GM20431 (cell line): ENCODE measurements at regions not wholly inside any gene's neighbourhood (a gene's known extent, or its start where the extent isn't known, plus 50 kb on each side); places are given as distances from the start of the nearest gene placed in this dataset.
"Not testable (repeated sequence)": the region's sequence is repeated elsewhere in the genome, so short reads cannot be mapped to it uniquely, and the experiment has no call there.

Source experiments
- in situ Hi-C: fragments of 300-500 bp; cut with MseI, MboI; formaldehyde crosslinking; loops from one replicate; pipeline ENCODE4 v1.15.0; 2020; ENCODE audit warnings: low sequenced_read_pairs; ENCODE audit not compliant: unreplicated experiment

DNA sequence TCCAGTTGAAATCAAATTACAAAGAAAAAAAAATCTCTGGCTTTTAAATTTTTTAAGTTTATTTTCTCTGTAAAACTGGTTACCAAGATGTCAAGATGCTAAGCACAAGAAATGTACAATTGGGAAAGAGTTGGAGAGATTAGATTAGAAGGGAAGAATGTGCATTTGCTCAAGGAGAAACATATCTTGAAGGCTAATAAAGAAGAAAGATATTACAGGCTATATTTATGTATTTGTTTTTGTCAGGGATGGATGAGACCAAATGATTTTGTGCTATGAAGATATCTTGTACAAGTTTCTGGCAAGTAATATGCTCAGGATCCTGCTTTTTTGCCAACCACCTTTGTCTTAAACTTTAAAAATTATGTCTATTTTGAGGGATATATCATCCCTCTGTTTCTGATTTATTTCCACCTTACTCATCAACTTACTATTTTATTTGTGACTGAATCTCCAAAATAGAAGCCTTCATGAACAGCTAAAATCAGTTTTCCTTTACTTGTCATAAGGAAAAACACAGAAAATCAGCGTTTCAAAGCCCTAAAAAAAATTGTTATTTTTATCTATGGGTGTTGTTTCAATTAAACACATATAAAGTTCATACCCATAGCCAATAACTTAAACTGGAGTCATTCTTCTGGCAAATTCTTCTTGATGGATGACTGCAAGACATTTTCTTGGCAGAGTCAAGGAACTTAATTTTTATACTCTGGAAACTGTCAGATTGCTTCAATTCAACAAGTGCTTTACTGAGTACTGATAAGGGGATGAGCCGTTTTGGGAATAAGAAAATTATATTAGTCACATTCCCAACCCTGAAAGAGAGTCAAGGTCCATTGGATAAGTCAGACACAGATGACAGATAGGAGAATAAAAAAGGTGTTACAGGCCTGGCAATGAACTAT lies 141.8 kb downstream of the CTH start:
- in situ Hi-C loops: no loop called here

DNA sequence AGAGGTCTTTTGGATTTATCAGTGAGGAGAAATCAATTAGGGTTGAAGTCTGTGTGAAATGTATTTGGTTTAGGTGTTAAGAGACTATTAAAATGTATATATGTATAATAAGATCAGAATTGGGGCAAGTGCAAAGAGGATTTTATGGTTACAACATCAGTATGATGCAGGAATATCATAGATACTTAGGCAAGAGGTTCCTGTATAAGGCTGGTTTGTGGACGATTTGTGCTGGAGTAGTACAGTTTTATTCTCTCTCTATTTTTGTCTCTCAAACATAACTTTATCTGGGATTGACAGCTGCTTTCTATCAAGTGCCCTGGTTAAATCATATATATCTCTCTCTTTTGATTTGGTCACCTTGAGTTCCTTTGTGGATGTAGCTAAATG lies 142.5 kb downstream of the CTH start:
- in situ Hi-C loops: no loop called here

DNA sequence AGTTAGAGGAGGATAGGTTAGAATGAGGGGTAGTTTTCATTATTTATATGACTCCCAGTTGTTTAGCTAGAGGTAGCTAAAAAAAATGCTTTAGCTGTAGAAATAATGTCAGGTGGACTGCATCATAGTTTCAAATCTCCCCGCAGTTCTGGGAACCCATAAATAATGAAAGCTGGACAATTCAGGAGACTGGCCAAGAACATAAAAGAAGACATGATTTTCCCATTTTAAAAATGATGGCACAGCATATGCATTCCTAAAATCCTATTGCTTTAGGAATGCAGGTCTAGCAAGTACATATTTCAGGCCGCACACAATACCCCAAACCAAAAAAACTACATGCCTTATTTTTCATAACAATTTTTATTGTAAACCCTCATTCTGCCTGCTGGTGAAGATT lies 143.3 kb downstream of the CTH start:
- in situ Hi-C loops: no loop called here

DNA sequence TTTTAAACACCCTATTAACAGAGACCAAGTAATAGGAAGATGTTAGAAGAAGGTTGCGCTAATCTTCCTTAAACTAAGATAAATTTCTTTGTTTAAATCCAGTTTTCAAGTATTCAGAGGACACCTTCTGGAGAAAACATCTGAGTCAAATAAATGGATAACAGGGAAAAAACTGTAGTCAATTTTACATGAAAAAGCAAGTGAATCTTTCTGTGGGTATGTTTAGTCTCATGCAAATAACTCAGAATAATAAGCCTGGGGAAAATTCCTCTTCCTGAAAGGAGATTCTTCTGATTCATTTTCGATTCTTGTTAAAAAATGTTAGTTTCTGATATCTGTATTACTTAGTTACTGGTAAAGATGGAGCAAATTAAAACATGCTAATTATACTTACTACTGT lies 145.5 kb downstream of the CTH start:
- in situ Hi-C loops: no loop called here

DNA sequence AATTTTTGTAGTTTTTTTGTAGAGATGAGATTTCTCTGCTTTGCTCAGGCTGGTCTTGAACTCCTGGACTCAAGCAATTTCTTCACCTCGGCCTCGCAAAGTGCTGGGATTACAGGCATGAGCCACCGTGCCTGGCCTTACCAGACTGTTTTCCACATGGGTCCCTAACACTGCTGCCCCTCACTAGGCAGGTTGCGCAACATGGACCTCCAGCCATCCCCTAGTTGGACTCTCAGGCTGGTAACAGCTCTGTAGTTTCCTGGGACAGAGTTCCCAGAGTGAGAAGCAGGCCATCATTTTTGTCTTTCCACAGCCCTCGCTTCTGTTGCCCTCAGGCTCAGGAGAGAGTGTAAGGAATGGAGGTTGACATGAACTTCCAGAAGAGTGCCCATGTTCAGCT lies 156.1 kb downstream of the CTH start:
- in situ Hi-C loops: no loop called here

DNA sequence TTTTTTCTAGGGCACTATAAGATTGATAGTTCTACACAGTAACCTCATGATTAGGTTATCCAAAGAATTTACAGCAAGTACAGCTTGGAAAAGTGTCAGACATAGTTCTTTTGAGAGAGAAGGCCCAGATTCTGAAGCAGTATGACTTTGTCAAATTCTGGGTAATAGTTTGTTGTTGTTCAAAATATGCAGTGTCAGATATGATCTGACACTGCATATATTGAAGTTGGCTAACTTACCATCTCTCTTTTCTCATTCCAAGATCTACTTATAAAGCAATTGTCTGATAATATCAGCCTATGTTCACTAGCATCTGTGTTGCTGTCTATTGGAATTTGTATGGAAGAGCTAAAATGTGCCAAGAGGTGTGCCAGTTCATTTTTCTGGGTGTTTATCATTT lies 160.1 kb downstream of the CTH start:
- in situ Hi-C loops: no loop called here

DNA sequence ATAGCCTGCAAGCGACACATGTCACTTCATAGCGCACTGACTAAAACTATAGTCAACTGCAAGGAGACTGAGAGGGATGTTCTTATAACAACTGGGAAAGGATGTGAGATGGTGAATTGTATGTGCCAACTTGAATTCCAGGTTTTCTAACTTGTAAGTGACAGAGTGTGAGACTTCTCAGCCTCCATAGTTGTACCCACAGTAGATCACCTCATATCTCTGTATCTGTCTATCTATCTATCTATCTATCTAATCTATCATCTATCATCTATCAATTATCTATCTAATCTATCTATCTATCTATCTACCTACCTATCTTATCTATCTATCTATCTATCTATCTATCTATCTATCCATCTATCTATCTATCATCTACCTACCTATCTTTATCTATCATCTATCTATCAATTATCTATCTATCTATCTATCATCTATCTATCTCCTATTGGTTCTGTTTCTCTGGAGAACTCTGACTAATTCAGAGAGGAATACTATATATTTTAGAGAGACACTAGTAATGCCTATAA lies 162.3 kb downstream of the CTH start:
- in situ Hi-C loops: no loop called here

DNA sequence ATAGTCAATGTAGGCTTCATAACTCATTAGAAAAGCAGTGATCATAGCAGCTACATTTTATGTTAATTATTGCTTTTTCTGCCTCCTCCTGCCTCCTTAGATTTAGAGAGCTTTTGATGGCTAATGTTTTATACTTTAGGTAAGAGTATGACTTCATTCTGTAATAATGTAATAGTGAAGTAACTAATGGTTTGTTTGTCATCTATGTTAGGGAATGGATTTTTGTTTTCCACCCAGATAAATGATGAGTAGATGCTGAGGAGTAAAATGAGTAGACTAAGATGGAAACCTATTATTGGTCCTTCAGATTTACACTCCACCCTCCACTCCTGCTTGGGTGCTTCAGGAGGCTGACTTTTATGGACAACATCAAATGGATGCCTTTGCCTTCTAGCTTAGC lies 170.6 kb downstream of the CTH start:
- in situ Hi-C loops: no loop called here

DNA sequence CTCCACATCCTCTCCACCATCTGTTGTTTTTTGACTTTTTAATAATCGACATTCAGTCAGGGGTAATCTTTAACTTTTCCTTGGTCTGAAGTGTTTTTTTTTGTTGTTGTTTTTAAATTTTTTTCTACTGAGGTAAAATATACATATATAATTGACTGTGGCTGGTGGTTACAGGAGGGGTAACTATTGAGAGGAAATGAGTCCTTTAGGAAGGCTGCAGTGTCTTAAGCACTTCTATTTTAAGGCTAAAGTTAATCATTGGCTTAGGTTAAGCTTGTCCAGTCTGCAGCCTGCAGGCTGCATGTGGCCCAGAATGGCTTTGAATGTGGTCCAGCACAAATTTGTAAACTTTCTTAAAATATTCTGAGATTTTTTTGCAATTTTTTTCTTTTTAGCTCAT lies 172.5 kb downstream of the CTH start:
- in situ Hi-C loops: no loop called here

DNA sequence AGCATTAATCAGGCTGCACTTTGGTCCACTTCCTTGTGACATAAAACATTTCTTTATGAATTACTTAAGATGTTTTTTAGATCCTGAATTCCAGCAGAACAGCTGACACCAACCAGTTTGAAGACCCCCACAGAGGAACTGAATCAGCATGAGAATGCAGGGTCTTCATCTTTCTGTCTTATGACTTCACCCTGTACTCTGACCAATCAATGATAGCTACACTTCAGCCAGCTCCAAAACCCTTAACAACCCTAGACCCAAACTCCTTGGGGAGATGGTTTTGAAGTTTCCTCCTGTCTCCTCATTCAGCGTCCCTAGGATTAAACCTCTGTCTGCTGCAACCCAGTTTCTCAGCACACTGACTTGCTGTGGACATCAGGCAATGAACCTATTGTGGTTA lies 175.0 kb downstream of the CTH start:
- in situ Hi-C loops: no loop called here

DNA sequence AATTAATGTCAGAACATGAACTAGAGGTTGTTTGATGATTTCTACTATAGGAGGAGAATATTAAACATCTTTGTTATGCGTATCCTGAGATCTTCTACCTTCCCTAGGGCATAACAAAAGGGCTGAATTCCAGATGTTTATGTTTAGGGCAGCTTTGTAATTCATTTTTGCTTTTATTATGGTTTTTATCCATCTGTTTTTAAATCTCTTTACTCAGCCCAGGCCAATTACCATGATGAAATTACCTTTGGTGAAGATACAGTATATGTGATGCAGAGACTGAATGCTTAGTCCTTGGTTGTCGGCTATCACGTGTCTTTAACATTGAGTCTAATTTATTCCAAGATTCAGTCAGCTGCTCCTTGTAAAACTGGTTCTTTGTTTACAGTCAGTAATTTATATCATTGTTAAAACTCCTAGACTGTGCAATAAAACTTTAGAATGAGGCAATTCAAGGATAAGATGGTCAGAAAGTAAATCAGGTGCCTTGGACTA lies 176.9 kb downstream of the CTH start:
- in situ Hi-C loops: no loop called here

DNA sequence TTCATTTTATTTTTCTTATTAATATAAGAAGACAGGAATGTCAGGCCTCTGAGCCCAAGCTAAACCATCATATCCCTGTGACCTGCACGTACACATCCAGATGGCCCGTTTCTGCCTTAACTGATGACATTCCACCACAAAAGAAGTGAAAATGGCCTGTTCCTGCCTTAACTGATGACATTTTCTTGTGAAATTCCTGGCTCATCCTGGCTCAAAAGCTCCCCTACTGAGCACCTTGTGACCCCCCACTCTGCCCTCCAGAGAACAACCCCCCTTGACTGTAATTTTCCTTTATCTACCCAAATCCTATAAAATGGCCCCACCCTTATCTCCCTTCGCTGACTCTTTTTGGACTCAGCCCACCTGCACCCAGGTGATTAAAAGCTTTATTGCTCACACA lies 182.5 kb downstream of the CTH start:
- in situ Hi-C loops: not testable (repeated sequence)

DNA sequence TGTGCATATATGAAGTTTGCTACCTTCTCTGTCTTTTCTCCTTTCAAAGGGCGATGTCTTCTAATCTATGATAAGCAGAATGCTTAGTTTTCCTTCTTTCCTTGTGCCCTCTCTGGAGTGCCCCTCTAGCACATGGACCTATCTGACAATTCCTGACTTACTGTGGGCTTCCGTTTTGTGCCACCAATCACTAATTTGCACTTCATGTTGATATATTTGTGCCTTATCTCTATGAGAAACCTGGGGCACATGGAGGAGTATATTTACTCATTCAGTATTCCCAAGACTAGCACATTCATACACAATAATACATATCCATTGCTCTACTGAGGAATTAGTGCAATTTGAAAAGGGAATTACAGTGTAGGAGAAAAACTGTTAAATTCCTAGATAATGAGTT lies 197.7 kb downstream of the CTH start:
- in situ Hi-C loops: no loop called here

DNA sequence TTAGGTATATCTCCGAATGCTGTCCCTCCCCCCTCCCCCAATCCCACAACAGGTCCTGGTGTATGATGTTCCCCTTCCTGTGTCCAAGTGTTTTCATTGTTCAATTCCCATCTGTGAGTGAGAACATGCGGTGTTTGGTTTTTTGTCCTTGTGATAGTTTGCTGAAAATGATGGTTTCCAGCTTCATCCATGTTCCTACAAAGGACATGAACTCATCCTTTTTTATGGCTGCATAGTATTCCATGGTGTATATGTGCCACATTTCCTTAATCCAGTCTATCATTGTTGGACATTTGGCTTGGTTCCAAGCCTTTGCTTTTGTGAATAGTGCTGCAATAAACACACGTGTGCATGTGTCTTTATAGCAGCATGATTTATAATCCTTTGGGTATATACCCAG lies 199.1 kb downstream of the CTH start:
- in situ Hi-C loops: not testable (repeated sequence)

DNA sequence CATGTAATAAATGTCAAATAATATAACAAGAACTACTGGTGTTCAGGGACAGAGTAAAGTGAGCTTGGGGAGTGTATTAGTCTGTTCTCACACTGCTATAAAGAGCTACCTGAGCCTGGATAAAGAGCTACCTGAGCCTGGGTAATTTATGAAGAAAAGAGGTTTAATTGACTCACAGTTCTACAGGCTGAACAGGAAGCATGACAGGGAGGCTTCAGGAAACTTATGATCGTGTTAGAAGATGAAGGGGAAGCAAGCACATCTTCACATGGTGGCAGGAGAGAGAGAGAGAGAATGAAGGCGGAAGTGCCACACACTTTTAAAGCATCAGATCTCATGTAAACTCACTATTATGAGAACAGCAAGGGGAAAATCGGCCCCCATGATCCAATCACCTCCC lies 205.9 kb downstream of the CTH start:
- in situ Hi-C loops: no loop called here

DNA sequence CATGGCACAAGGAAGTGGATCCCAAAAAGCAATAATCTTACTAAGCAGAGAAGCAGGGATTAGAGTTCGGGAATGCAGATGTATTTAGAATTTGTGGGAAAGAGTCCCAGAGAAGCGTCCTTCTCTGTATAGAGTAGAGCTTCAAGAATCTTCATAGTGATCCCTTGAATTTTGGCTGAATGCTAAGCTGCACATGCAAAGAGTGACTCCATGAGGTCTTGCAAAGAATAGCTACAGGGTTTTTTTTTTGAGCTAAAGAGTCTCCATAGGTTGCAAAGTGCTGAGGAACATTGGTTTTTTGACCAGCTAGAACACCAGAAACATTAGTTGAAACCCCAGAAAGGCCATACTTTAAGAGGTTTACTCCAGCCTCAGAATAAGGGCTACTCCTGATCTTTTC lies 206.7 kb downstream of the CTH start:
- in situ Hi-C loops: no loop called here

DNA sequence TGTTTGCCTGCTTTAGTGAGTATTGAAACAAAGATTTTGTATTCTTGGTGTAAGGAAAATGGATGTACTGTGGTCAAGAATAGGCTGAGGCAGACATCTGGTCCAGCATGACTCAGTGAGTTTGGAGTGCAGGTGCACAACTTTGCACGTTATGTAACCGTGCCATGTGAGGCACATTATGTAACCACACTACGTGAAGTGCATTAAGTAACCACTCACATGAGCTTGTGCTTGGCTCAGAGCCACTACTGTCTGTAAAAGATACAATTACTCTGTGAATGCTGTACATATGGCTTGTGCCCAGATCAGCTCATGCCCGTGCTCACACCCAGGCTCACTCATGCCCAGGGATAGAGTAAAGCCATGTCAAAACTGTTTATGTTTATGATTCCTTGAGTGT lies 216.8 kb downstream of the CTH start:
- in situ Hi-C loops: no loop called here

DNA sequence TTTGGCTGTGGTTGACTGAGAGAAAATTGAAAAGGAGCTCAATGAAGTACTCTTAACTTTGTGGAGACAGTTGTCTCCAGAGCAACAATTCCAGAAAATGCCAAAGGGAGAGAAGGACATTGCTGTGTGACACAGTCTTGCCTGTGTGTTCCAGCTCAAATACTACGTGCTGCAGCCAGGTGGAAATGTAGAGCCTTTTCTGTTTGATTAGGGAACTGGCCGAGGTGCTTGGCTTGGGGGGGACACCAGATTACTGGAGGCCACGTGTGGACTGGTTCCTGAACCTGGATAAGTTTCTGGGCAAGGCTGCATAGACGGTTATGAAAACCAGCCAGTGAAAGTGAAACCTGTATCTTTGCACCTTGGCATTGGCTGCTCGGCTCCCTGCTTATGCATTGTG lies 217.9 kb downstream of the CTH start:
- in situ Hi-C loops: no loop called here

DNA sequence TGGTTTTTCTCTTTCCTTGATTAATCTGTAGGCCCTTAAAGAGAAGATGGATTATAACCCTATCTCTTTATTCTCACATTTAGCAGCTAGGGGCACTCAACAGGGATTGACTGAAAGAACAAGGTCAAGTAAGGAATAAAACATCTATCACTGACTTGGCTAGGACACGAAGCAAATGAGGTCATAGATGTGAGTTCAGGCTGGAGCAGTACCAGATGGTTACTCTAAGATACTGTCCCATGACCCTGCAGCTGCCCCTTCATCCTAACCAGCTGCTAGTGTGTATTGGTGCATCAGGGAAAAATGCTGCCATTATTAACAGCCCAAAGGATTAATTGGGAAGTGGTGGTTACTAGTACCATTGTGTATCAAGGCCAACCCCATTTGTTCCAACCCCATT lies 221.9 kb downstream of the CTH start:
- in situ Hi-C loops: no loop called here

DNA sequence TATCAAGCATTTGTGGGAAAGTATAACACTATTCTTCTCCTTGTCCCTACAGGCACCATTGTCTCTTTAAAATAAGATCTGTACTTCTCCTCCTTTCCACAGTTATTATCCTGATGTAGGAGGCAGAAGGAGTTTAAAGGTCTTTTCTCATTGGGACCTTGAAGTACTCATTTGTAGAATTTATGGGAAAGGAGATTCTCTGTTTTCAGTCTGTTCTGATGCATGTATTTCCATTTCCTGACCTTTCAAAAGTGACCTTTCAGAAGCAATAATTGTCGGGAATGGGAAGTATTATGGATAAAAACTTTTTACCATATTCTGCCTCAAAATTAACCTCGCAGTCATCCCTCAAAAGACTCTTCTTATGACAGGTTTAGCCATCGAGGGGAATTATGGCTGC lies 224.8 kb downstream of the CTH start:
- in situ Hi-C loops: no loop called here

DNA sequence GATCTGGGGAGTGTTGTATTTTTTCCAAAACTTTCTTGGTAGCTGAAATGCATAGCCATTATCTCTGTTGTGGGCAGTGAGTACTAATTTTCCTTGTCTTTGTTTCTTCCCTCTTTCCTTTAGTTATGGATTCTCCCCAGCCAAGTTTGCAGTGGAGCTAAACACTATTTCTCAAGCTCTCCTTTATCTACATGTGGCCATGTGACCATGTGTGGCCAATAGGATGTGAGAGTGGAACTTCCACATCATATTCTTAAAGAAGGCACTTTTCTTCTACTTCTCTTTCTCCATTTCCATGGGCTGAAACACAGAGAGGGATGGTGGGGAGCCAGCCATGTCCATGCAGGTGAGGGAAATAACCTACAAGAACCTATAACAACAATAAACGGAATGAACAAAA lies 230.8 kb downstream of the CTH start:
- in situ Hi-C loops: no loop called here

DNA sequence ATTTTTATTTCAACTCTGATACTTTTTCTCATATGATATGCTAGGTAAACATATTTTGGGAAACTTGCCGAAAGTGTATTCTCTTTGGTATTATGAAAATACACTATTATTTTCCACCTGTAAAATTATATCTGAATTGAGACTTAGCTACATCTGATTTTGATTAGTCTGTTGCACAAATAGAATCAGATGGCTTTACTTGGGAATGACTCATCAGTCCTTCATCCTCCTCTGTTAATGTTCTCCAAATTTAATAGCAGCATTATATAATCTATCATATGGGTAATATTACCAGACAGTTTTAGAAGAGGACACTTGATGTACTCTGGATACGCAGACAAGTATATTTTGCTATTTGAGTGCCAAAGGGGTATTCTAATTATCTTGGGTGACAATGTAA lies 245.3 kb downstream of the CTH start:
- in situ Hi-C loops: no loop called here
